ENCODE measurements at regions not wholly inside any gene's neighbourhood (a gene's known extent, or its start where the extent isn't known, plus 50 kb on each side); places are given as distances from the start of the nearest gene placed in this dataset.
"Not testable (repeated sequence)": the region's sequence is repeated elsewhere in the genome, so short reads cannot be mapped to it uniquely, and the experiment has no call there.

GRCh38 chr5:114952876-114953275 lies 216.8 kb downstream of the TRIM36 start:
- DNase-seq (ENCODE audit: low spot score) = no peak

GRCh38 chr5:114949756-114950155 lies 220.0 kb downstream of the TRIM36 start:
- no peak for DNase-seq (ENCODE audit: low spot score)

GRCh38 chr5:114948986-114949621 lies 220.6 kb downstream of the TRIM36 start:
- DNase-seq (ENCODE audit: low spot score) = no peak

- no peak for DNase-seq (ENCODE audit: low spot score)
Observed at GRCh38 chr5:114948363-114948762, 221.3 kb downstream of the TRIM36 start.

GRCh38 chr5:114940709-114941108 lies 229.0 kb downstream of the TRIM36 start:
- DNase-seq (ENCODE audit: low spot score) = no peak

- no peak for DNase-seq (ENCODE audit: low spot score)
Observed at GRCh38 chr5:114935490-114935889, 234.2 kb downstream of the TRIM36 start.

- DNase-seq (ENCODE audit: low spot score) = no peak
Observed at GRCh38 chr5:114928644-114929462, 240.9 kb downstream of the TRIM36 start.

- DNase-seq (ENCODE audit: low spot score) = no peak
Observed at GRCh38 chr5:114924769-114925168, 244.9 kb downstream of the TRIM36 start.

- no peak for DNase-seq (ENCODE audit: low spot score)
Observed at GRCh38 chr5:114912189-114912920, 257.4 kb downstream of the TRIM36 start.

GRCh38 chr5:114910727-114911126 lies 259.0 kb downstream of the TRIM36 start:
- DNase-seq (ENCODE audit: low spot score) = no peak

- DNase-seq (ENCODE audit: low spot score) = no peak
Observed at GRCh38 chr5:114909424-114909823, 260.3 kb downstream of the TRIM36 start.

- no peak for DNase-seq (ENCODE audit: low spot score)
Observed at GRCh38 chr5:114903767-114904166, 265.9 kb downstream of the TRIM36 start.

GRCh38 chr5:114898602-114899001 lies 271.1 kb downstream of the TRIM36 start:
- no peak for DNase-seq (ENCODE audit: low spot score)

GRCh38 chr5:114883675-114884074 lies 286.0 kb downstream of the TRIM36 start:
- DNase-seq (ENCODE audit: low spot score) = no peak

- no peak for DNase-seq (ENCODE audit: low spot score)
Observed at GRCh38 chr5:114859438-114859735, 310.3 kb downstream of the TRIM36 start.

GRCh38 chr5:114858665-114859437 lies 310.9 kb downstream of the TRIM36 start:
- no peak for DNase-seq (ENCODE audit: low spot score)

- no peak for DNase-seq (ENCODE audit: low spot score)
Observed at GRCh38 chr5:114857941-114858551, 311.7 kb downstream of the TRIM36 start.

- not testable (repeated sequence) for DNase-seq (ENCODE audit: low spot score)
Observed at GRCh38 chr5:114844711-114845110, 325.0 kb downstream of the TRIM36 start.

GRCh38 chr5:114839360-114839759 lies 330.3 kb downstream of the TRIM36 start:
- no peak for DNase-seq (ENCODE audit: low spot score)

- DNase-seq (ENCODE audit: low spot score) = no peak
Observed at GRCh38 chr5:114838937-114839336, 330.8 kb downstream of the TRIM36 start.

GRCh38 chr5:114830114-114830513 lies 339.6 kb downstream of the TRIM36 start:
- DNase-seq (ENCODE audit: low spot score) = no peak

- DNase-seq (ENCODE audit: low spot score) = no peak
Observed at GRCh38 chr5:114822863-114823262, 346.8 kb downstream of the TRIM36 start.
